T-helper 2 cell treated with Interferon-gamma antibody and Interleukin-4, amounts not matched to agents 100 ng/mL and 5 ng/mL, for 36 hours (primary cell): ENCODE measurements at regions not wholly inside any gene's neighbourhood (a gene's known extent, or its start where the extent isn't known, plus 50 kb on each side); places are given as distances from the start of the nearest gene placed in this dataset.

ENCODE experiments used
- intact Hi-C: fragments of 100-400 bp; cut with micrococcal nuclease; formaldehyde crosslinking; loops from one replicate; pipeline ENCODE4 v1.15.1; 2023

DNA sequence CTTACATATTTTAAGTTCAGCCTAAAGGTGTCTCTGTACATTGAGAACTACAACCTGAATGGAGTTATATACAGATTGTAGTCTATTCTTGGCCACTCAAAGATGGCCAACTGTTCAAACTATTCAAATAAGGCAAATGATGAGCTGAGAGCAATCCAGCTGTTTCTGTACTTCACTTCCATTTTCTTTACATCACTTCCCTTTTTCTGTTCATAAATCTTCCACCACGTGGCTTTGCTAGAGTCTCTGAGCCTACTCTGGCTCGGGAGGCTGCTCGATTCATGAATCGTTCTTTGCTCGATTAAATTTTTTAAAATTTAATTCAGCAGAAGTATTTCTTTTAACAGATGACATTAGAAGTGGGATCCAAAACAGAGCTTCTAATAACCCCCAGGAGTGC is 879.7 kb downstream of the GALC start:
- intact Hi-C loops = no loop called here

DNA sequence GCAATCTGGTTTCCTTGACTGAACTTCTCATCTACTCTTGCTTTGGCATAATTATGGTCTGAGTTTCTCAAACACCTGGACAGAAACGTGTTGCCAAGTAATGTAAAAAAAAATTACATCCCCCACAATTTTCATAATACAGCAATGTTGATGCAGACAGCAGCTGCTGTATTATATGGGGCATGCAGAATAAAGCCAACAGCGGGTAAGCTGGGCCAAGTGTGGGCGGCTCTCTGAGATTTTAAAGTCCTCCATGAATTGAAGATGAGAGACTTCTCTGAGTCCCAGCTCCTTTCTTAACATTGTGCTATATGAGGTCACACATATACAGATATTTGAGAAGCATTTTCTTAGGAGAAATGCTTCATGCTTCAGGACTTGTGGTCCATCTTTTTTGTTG is 881.2 kb downstream of the GALC start:
- intact Hi-C loops = no loop called here

GRCh38 chr14:87111126-87111525 is 881.9 kb downstream of the GALC start:
- intact Hi-C loops = no loop called here

DNA sequence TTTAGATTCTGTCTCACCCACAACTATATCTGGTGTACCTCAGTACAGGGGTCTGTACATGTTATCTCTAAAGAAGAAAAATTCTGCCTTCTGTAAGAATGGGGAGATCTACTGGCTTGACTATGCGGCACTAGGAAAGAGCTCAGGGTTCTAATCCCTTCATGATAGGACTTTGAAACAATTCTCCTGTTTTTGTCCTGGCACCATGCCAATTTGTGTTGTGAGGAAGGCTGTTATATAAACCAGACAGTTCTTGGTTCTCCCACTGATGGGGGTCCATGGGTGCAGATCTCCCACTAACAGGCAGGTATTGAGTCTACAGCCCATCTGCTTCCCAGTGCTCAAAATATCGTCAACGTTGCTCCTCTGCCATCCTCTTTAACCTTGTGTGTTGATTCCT is 883.7 kb downstream of the GALC start:
- intact Hi-C loops = no loop called here

DNA sequence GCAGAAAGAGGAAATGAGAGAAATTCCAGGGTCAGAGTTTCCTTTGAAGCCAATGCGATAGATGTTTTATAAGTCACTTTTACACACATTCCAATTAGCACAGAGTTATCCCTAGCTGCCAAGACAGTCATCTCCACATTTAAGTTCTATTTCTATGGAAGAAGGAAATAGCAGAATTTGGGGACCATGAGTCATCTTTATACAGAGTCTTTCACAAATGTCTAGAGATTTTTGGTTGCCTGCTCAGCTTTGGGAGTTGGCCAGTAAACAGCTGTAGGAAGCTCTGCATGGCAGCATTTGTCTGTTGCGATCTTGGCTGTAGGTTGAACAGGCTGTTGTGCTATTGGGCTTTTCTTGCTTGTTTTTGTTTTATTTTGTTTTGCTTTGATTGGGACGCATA is 884.3 kb downstream of the GALC start:
- intact Hi-C loops = no loop called here

- intact Hi-C loops = no loop called here
Observed at GRCh38 chr14:87102811-87103378, 890.1 kb downstream of the GALC start.

DNA sequence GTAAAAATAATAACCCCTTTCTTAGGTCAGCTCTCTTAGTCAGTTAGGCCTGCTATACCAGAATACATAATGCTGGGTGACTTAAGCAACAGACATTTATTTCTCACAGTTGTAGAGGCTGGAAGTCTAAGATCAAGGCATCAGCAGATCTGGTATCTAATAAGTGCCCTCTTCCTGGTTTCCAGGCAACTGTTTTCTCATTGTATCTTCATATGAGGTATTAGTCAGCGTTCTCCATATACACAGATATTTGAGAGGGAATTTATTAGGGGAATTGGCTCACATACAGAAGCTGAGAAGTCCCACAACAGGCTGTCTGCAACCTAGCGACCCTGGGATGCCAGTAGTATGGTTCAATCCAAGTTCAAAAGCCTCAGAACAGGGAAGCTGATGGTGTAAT is 896.0 kb downstream of the GALC start:
- intact Hi-C loops = no loop called here

DNA sequence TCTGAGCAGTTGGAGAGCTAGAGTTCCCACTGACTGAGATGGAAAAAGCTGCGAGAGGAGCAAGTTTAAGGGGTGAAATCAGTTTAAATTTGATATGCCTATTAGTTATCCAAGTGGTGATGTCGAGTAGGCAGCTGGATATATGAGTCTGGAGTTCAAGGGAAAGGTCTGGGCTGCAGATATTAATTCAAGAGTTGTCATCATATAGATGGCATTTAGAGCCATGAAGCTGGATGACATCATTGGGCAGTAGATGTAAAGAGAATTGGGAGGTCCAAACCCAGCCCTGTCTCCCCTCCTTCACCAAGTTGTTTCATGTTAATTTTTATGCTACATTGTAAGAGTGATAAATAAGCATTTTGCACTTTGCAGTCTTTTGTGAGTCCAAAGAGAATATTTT is 898.1 kb downstream of the GALC start:
- intact Hi-C loops = no loop called here

DNA sequence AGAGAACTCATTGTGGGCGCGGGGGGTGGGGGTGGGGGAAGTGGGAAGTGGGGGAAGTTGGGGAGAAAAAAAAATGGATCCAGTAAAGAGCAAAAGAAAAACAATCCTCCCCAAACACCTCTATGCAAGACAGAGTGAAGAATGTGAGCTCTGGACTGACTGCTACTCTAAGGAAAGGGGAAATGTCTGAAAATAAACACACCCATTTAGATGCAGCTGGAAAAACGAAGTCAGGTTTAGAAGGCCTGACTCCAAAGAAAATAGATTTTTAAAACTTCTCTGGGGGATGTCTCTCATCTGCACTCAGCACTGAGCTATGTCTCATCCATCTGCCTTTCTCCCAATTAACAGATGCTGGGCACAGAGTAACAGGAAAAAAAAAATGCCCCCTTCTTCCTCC is 904.4 kb downstream of the GALC start:
- intact Hi-C loops = no loop called here

GRCh38 chr14:87087881-87088280 is 905.1 kb downstream of the GALC start:
- intact Hi-C loops = no loop called here

DNA sequence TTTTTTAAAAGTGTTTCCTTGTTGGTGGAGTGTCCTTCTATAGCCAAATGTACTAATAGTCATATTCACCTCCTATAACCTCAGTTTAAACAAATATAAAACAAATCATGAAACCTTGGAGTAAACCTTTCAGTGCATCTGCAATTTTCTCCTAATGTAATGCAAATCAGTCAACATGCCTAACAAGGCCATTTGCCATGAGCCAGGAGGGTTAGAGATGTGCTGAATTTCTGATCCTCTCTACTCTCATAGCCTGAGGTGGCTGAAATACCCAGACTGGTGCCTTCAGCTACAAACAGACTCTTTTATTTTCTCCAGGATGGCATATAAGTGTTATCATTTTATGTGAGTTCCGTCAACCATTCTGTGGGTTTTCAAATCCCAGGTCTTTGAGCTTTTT is 908.1 kb downstream of the GALC start:
- intact Hi-C loops = no loop called here

DNA sequence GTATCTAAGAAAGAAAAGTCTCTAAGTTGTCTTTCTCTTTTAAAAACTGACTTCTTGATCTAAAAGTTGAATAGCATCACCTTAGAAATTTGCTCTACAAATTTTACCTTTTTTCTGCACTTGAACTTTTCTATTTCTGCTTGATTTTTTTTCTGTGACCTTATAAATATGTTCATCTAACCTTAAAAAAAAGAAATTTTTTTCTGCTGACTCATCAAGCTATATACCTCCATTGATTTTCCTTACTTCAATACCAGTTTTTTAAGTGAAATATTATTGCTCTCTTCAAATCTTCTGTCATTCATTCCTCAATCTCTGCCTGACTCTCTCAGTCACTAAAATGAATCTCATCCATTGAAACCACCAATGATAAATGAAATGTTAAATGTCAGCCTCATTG is 910.1 kb downstream of the GALC start:
- intact Hi-C loops = no loop called here

GRCh38 chr14:87081004-87081403 is 912.0 kb downstream of the GALC start:
- intact Hi-C loops = no loop called here

GRCh38 chr14:87080146-87080545 is 912.8 kb downstream of the GALC start:
- intact Hi-C loops = no loop called here

DNA sequence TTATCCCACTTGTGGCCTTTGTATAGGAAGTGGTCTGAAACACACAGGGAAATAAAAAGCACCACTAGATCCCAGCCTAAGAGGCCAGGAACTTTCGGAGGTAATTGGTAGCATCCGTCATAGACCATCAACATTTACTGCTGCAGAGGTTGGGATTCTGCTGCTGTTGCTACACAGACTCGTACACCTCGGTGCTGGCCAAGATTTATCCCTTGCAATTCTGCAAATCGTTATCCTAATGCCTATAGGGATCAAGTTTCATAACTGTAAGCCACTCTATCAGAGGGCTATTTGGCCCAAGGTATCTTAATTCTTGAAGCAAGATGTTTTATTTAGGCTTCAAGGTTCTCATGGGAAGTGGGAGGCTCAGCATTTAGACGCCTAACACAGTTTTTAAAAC is 913.6 kb downstream of the GALC start:
- intact Hi-C loops = no loop called here

DNA sequence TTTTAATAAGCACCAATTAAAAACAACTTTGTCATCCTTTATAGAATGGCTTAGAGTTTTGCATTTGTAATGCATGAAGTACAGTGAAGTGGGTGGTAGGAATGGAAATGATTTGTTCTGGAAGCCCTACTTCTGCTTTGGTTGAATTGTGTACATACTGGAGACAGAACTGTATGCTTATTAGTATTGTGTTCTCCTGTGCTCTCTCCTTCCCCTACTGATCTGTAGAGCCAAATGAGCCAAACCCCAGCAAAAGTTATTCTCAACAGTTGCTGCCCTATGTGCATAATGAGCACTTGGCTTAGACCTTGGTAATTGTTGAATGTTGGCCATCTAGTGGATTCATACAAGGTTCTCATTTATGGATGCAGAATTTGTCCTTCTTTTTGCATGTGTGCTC is 916.1 kb downstream of the GALC start:
- intact Hi-C loops = no loop called here

- intact Hi-C loops = no loop called here
Observed at GRCh38 chr14:87076146-87076545, 916.8 kb downstream of the GALC start.

DNA sequence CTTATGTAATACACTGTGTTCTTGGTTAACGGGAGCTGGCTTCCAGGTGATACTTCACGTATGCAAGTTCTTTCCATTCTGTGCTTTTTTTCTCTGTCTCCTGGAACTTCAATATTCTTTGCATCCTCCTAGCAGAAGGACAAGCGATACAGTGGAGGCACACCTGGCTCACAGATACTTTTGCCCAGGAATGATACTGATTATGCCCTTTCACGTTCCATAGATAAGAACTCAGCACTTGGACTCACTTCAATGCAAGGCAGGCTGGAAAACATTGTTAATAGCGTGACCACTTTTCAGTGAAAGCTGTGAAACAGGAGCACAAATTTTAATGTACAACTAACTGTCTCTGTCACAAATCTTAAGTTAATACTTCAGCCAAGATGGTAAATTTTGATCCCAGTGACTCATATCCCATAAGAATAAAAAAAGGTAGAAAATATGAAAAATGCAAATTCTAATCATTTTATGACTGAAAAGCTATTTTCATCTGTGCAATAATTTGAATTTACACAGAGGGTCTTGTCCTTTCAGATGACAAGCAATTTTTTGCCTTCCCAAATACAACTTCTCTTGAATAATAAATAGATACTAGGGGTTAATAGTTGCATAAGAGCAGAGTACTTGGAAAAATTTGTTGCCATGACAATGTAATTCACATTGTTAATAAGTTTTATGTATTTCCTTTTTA is 919.0 kb downstream of the GALC start:
- intact Hi-C loops = no loop called here

- intact Hi-C loops = no loop called here
Observed at GRCh38 chr14:87067591-87067990, 925.4 kb downstream of the GALC start.

DNA sequence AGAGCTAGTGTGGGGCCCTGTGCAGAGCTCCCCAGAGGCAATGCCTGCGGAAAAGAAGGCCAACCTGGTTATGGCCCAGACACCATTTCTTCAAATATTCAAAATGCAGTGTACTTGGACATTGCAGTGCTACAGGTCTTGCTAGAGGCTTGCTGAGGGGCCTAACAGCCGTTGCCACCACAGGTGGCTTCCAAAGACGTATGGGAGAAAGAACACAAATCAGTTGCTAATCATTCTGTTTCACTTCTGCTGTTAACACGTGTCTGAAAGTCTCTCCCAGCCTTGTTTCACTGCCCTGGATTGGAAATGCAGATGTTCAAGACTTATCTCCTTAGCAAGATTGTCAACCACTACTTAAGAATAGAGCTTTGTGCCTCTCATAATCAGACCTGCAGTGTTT is 925.9 kb downstream of the GALC start:
- intact Hi-C loops = no loop called here

- intact Hi-C loops = no loop called here
Observed at GRCh38 chr14:87066221-87066817, 926.7 kb downstream of the GALC start.

DNA sequence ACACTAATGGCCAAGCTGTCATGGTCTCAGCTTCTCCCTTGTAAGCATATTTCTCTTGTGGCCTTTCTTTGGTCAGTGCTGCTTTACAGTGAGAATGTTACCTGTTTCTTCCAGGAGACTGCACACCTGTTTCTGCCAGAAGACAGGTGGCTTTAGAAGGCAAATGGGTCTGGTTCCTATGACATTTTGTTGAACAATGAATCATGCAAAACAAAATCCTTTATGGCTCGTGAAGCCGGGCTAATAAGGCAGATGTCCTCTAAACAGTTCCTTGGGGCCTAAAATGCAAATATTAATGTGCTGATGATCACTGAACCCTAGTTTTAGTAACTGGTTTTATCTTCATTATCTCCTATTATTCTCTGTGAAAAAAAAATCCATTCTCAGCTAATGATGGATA is 927.6 kb downstream of the GALC start:
- intact Hi-C loops = no loop called here

DNA sequence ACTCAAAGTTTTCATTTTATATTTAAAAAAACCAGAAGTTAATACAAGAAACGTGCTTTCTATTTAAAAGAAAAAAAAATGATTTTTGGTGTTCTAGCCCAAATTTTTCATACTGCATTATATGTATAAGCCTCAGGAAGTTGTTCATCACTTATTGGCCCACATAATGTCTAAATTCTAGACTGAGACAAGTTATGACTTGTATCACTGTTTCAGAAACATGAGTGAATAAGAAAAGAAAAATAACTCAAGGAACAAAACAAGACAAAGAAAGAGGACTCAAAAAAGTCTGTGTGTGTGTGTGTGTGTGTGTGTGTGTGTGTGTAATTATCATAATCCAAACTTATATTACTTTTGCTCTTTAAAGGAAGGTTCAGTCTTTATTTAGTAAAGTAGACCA is 929.8 kb downstream of the GALC start:
- intact Hi-C loops = no loop called here
